CD1c-positive myeloid dendritic cell (primary cell): ENCODE measurements at regions not wholly inside any gene's neighbourhood (a gene's known extent, or its start where the extent isn't known, plus 50 kb on each side); places are given as distances from the start of the nearest gene placed in this dataset.

Experiments
- DNase-seq: peaks from one replicate; pipeline ENCODE4 v3.0.0-alpha.2; 2016; ENCODE audit errors: extremely low spot score

- no peak for DNase-seq
These were observed 51.5 kb upstream of the ARID1B start for GRCh38 chr6:156725712-156726111.

GRCh38 chr6:156720691-156721685 is 56.2 kb upstream of the ARID1B start:
- DNase-seq, result peak; percentile 49

- peak; percentile 87 for DNase-seq
These were observed 57.2 kb upstream of the ARID1B start for GRCh38 chr6:156719720-156720563.

- no peak for DNase-seq
These were observed 57.8 kb upstream of the ARID1B start for GRCh38 chr6:156719395-156719719.

DNA sequence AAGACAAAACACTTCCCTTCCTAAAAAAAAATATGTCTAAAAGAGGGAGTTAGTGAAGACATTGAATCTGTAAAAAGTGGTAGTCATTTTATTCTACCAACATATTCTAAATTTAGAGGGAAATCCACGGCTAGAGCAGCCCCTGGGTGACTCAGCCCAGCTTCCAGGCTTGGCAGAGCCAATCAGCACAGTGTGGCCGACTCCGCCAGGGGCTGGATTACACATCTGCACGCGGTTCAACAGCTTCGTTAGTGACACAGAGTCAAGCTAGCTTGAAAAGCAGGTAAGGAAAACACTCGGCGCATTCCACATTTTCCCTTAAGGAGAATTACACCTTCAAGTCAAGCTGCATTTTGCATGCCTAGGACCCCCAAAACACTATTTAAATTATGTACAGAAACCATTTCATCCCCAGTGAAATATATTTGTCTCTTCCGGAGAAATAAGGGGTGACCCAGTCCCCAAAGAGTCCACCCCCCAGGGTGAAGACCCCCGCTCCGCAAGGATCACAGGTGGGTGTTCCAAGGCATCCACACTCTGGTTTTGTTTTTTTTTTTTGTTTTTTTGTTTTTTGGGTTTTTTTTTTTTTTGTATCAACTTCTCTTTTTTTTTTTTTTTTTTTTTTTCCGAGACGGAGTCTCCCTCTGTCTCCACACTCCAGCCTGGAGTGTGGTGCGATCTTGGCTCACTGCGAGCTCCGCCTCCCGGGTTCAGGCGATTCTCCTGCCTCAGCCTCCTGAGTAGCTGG is 58.4 kb upstream of the ARID1B start:
- DNase-seq, result no peak

GRCh38 chr6:156717542-156717941 is 59.6 kb upstream of the ARID1B start:
- DNase-seq, result no peak

DNA sequence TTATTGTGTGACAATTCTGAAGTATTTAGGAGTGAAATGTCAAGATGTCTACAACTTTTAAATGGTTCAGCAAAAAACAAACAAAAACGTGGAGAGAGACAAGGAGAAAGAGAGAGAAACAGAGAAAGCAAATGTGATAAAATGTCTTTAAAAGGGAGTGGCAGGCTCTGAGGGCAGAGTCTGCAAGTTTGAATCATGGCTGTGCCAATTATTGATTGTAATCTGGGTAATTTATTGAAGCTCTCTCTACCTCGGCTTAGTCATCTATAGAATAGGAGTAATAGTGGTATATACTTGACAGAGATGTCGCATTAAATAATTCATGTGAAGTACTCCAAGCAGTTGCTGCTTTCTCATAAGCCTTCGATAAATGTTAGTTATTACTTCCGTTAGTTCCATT is 61.3 kb upstream of the ARID1B start:
- no peak for DNase-seq

DNA sequence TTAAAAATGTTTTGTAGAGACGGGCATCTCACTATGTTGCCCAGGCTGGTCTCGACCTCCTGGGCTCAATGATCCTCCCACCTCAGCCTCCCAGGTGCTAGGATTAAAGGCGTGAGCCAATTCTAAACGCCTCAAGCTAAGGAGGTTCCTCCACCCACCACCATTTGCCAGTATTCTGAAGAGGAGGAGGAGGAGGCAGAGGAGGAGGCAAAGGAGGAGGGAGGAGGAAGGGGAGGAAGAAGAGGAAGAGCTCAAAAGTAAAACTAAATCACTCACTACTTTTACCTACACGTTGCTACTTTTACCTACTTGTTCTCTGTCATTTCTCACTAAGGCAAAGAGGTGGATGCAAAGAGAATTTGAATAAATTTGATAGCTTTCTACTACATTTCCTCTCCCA is 63.6 kb upstream of the ARID1B start:
- no peak for DNase-seq

- DNase-seq, result no peak
These were observed 66.7 kb upstream of the ARID1B start for GRCh38 chr6:156710479-156710878.

DNA sequence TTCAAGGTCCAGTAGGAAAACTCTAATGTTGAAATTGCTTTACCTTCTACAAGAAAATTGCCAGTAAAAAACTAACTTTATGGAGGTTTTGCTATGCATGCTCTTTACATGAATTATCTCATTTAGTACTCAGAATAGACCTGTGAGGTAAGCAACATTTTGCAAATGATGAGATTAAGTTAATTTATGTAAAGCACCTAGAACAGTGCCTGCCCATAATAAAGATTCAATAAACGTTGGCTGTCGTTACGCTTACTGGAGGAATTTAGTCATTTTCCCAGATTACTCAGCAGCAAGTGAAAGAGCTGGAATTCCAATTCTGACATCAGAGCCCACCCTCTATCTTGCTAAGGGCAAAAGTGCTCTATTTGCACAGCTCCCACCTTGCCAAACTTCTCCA is 69.4 kb upstream of the ARID1B start:
- DNase-seq, result no peak

DNA sequence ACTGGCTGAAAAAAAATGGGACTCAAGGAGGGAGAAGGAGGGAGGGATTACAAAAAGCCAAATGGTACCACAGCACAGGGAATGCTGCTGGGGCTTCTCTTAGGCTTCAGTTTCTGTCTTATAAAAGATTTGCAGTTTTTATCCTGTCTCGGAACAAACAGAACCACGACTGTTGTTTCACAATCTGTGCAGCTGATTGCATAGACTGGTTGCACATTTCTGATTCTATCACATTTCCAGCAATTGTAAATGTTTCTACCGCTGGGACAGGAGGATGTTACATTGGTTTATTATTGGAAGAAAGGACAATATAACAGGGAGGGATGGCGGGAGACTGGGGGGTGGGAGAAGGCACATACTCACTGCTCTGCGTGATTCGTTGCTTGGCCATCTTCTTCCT is 73.5 kb upstream of the ARID1B start:
- no peak for DNase-seq

DNA sequence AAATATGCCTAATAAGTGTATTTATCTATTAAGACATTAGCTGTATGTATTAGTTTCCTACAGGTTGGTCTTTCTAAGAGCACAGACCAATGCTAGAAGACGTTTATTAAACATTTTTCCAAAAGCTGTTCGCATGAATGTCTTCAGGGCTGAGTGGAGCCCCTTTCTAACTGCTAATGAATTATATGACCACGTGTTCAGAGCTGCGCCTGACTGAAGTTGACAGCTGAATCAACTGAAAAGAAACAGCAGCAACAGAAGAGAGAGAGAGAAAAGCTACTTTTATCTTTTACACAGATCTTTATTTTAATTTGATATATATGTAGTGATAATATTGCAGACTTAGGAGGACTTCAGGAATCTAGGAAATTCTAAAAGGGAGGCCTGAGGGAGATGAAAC is 75.2 kb upstream of the ARID1B start:
- no peak for DNase-seq

GRCh38 chr6:156700440-156701057 is 76.6 kb upstream of the ARID1B start:
- DNase-seq, result no peak

GRCh38 chr6:156699935-156700334 is 77.2 kb upstream of the ARID1B start:
- DNase-seq, result no peak

DNA sequence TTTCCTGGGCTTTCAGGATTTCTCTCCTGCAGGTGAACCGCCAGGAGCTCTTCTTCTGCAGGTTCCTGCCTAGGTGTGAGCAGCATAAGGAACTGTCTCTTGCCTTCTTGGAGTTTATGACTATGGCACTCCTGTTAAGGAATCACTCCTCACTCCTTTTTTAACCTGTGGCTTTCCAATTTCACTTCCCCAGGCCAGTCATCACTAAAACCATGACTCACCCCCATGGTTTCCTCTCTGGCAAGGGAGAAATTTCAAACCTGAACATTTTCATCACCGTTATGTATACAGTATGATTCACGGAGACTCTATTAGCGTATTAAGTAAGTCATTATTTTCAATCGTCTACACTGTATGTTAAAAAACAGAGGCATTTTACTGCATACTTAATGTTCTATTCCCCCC is 78.2 kb upstream of the ARID1B start:
- DNase-seq, result peak; percentile 66

GRCh38 chr6:156698239-156699016 is 78.8 kb upstream of the ARID1B start:
- DNase-seq, result peak; percentile 18

GRCh38 chr6:156697225-156697830 is 79.8 kb upstream of the ARID1B start:
- peak; percentile 54 for DNase-seq

GRCh38 chr6:156695742-156696141 is 81.4 kb upstream of the ARID1B start:
- no peak for DNase-seq

GRCh38 chr6:156694679-156695078 is 82.5 kb upstream of the ARID1B start:
- DNase-seq, result no peak

- DNase-seq, result no peak
These were observed 86.2 kb upstream of the ARID1B start for GRCh38 chr6:156691018-156691417.
